ENCODE measurements at regions not wholly inside any gene's neighbourhood (a gene's known extent, or its start where the extent isn't known, plus 50 kb on each side); places are given as distances from the start of the nearest gene placed in this dataset.

DNA sequence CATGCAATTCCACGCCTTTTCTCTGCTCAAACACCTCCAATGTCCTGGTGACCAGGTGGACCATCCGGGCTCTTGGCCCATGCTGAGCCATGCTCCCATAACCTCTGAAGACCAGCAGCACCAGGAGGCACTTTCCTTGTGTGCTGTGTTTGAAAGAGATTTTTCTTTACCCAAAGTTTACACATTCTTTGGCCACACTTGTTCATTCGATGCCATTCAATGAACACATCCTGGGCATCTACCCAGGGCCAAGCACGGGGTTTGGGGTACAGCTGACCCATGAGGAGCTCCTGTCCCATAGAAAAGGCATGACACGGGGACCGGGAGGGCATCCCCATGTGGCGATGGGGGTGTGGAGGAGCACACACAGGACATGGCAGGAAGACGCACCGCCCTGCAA, 77.1 kb upstream of the IRX1 start:
- POLR2A ChIA-PET = no interaction called here
- TF ChIP-seq, protein P1, sequence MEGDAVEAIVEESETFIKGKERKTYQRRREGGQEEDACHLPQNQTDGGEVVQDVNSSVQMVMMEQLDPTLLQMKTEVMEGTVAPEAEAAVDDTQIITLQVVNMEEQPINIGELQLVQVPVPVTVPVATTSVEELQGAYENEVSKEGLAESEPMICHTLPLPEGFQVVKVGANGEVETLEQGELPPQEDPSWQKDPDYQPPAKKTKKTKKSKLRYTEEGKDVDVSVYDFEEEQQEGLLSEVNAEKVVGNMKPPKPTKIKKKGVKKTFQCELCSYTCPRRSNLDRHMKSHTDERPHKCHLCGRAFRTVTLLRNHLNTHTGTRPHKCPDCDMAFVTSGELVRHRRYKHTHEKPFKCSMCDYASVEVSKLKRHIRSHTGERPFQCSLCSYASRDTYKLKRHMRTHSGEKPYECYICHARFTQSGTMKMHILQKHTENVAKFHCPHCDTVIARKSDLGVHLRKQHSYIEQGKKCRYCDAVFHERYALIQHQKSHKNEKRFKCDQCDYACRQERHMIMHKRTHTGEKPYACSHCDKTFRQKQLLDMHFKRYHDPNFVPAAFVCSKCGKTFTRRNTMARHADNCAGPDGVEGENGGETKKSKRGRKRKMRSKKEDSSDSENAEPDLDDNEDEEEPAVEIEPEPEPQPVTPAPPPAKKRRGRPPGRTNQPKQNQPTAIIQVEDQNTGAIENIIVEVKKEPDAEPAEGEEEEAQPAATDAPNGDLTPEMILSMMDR (IDR thresholded peaks at IDR 0.05; ENCODE audit: low read depth, low read length) = no peak

DNA sequence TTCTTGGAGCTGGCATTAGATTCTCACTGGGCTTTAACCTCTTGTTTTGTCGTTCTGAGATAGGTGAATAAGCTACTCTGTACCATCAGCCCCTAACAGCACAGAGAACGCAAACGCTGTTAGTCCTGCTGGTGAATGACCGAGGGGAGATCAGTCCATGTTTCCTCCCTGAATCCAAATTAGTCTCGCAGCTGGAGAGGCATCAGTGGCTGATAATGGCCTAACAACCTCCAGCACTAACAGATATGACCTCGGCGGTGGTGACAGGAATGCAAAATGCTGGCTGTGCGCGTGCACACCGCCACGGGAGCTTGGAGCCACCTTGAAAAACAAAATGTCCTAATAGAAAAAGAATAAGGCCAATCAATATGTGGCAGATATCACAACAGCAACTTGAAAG, 77.6 kb upstream of the IRX1 start:
- ChIA-PET POLR2A (no interaction called here), CTCF (no interaction called here)
- TF ChIP-seq, protein P1 (IDR thresholded peaks at IDR 0.05; ENCODE audit: low read depth, low read length) = no peak
- no peak overlapping the region for H3K27ac ChIP-seq (ENCODE audit: low read depth, low read length)
- H3K27me3 ChIP-seq (ENCODE audit: control insufficient read depth, insufficient read depth, low read length) = no peaks in the 10 kb centered on the region
- DNase-seq (ENCODE audit: low read depth, low spot score) = no peak
- no peak overlapping the region for H3K4me3 ChIP-seq (ENCODE audit: low read depth, low read length)
- H3K9me3 ChIP-seq (ENCODE audit: control insufficient read depth, insufficient read depth, low read length) = peaks cover 62% of the 10 kb centered on the region

More for the DNA sequence above, 77.1 kb upstream of the IRX1 start:
- H3K4me3 ChIP-seq (ENCODE audit: low read depth, low read length) = no peak overlapping the region
- DNase-seq (ENCODE audit: low read depth, low spot score) = no peak
- CTCF ChIA-PET = no interaction called here
- no peak overlapping the region for H3K27ac ChIP-seq (ENCODE audit: low read depth, low read length)
- H3K27me3 ChIP-seq (ENCODE audit: control insufficient read depth, insufficient read depth, low read length) = no peaks in the 10 kb centered on the region
- H3K9me3 ChIP-seq (ENCODE audit: control insufficient read depth, insufficient read depth, low read length) = peaks cover 63% of the 10 kb centered on the region

DNA sequence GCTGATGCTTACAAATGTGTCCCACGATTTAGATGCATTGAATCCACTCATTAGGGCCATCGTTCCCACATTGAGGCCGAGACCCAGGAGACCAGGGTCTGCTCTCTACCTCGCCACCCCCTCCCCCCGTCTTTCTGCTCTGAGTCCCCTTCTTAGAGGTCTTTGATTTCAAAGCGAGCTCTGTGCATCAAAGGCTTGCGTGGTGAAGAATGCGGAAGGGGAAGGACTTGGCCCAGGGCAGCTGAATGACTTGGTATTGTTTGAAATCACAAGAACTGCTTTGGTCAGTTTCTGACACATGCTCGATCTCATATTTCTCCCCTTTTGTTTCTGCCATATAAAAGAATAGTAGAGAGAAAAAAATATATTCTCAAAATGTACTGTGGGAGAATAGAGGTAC, 78.3 kb upstream of the IRX1 start:
- POLR2A ChIA-PET = no interaction called here
- no peak for DNase-seq (ENCODE audit: low read depth, low spot score)
- CTCF ChIA-PET = no interaction called here
- H3K9me3 ChIP-seq (ENCODE audit: control insufficient read depth, insufficient read depth, low read length) = peaks cover 55% of the 10 kb centered on the region
- H3K4me3 ChIP-seq (ENCODE audit: low read depth, low read length) = no peak overlapping the region
- TF ChIP-seq, protein P1 (IDR thresholded peaks at IDR 0.05; ENCODE audit: low read depth, low read length) = no peak
- H3K27ac ChIP-seq (ENCODE audit: low read depth, low read length) = no peak overlapping the region
- H3K27me3 ChIP-seq (ENCODE audit: control insufficient read depth, insufficient read depth, low read length) = no peaks in the 10 kb centered on the region

DNA sequence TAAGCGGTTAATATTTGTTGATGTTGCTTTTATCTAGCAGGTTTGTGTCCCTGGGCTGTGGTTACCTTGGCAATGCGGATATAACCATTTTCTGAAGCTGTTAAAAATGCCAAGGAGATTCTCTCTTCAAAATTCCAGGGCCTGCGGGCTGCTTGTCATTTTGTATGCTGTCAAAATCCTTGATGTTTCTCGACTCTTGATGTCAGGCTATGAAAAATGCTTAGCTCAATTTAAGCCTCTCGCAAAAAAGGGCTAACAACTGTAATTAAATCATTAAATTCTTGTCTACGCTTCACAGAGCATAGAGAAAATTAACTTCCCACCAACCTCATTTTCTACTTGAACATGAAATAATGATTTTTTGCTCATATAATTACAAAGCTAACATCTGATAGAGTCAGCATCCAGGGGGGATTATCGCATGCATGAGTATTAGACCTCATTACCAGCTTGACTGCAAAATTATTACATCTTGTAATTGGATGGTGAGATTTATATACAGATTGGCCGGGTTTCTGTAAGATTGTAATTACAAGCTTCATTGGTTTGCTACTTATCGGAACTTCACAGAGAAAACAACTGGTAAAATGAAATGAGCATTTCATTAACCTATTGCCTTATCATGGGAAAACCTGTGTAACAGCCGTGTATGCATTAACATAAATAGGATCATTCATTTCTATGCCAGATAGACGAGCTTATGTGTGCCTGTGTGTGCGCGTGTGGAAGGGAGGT, 83.1 kb upstream of the IRX1 start:
- no peak for DNase-seq (ENCODE audit: low read depth, low spot score)
- TF ChIP-seq, protein P1 (IDR thresholded peaks at IDR 0.05; ENCODE audit: low read depth, low read length) = no peak
- H3K4me3 ChIP-seq (ENCODE audit: low read depth, low read length) = no peak overlapping the region
- ChIA-PET POLR2A (no interaction called here), CTCF (no interaction called here)
- peaks cover 40% of the 10 kb centered on the region for H3K9me3 ChIP-seq (ENCODE audit: control insufficient read depth, insufficient read depth, low read length)
- H3K27ac ChIP-seq (ENCODE audit: low read depth, low read length) = no peak overlapping the region
- H3K27me3 ChIP-seq (ENCODE audit: control insufficient read depth, insufficient read depth, low read length) = no peaks in the 10 kb centered on the region

DNA sequence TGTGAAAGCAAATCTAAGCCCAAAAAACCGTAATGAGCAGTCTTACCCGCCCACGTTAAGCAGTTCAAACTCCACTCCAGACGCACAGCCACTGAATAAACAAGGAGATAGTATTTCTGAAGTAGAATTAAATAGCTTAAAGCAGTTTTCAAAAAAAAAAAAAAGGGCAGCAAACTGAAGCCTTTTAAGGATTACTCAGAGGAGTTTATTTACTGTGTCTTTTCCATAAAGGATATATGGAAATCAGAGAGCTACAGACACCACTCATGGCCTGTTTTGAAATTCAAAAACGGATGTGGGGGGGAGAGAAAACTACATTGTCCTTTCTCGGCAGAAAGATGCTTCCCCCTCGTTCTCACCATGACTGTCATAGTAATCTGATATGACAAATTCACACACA, 83.7 kb upstream of the IRX1 start:
- CTCF ChIA-PET = no interaction called here

More for the DNA sequence above, 83.7 kb upstream of the IRX1 start:
- POLR2A ChIA-PET = no interaction called here
- Histone ChIP-seq H3K27me3 (ENCODE audit: control insufficient read depth, insufficient read depth, low read length) (no peaks in the 10 kb centered on the region), H3K9me3 (ENCODE audit: control insufficient read depth, insufficient read depth, low read length) (peaks cover 42% of the 10 kb centered on the region), H3K4me3 (ENCODE audit: low read depth, low read length) (no peak overlapping the region), H3K27ac (ENCODE audit: low read depth, low read length) (no peak overlapping the region)
- TF ChIP-seq, protein P1 (IDR thresholded peaks at IDR 0.05; ENCODE audit: low read depth, low read length) = no peak
- no peak for DNase-seq (ENCODE audit: low read depth, low spot score)
